Cerebellar cortex (tissue), 1 donor: ENCODE measurements at regions not wholly inside any gene's neighbourhood (a gene's known extent, or its start where the extent isn't known, plus 50 kb on each side); places are given as distances from the start of the nearest gene placed in this dataset.
"Not testable (repeated sequence)": the region's sequence is repeated elsewhere in the genome, so short reads cannot be mapped to it uniquely, and the experiment has no call there.

Experiments
- DNase-seq: peaks from one replicate; pipeline ENCODE4 v3.0.0-alpha.2; 2015; ENCODE audit warnings: low spot score

GRCh38 chr9:108765265-108765664 is 90.5 kb downstream of the ACTL7B start:
- no peak for DNase-seq

DNA sequence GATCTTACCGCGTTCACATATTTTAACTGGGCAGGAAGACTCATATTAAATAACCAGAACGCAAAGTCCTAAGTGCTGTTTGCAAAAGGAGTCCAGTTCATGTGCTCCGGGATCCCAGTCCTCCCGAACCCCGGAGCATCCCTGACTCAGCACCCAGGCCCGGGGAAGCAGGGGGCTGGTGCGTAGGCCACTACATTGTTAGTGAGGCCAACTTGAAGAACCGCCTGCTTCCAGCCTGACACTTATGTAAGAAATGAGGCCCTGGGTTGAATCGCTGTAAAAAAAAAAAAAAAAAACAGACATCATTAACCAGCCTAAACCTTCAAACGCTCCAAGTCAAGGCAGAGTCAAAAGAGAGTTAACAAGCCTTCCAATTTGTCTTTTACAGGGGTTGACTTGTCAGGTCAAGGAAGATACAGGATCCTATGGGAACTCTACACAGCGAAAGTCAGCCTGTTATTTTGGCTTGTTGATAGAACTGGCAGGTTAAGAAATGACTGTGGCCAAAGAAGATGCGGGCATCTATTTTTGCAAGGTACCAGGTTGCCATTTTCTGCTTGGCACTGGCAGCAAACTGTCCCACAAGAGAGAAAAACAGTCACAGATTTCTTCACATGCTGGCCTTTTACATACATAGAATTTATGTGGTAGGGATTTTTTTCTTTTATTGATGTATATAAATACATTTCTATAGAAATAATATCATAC is 93.3 kb downstream of the ACTL7B start:
- DNase-seq = peak; percentile 62

DNA sequence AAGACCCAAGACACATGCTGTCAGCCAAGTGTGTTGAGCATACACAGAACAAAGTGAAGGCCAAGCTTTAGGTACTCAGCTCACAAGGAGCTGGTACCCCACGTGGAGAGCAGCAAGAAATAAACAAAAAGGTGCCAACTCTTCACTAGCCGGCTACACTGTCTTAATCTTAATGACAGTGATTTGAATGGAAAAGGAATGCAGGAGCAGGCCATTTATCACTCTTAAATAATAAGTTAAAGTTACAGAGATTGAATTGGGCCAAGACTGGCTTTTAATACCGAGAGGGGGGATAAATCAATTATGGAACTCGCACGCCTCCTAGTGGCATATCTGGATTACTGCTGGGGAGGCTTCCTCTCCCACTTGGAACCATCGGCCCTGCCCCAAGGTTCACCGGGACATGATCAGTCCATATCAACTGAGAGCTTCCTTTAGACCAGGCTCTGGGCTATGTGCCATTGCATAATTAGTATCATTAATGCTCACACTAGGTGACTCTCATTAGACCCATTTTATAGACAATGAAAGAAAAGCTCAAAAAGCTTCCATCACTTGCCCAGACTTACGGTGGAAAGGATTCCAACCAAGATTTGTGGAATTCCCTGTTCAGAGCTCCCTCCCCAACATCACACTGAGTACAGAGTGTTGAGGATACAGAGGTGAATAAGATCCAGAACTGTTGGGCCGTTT is 94.0 kb downstream of the ACTL7B start:
- peak; percentile 32 for DNase-seq

- DNase-seq = no peak
Measured at GRCh38 chr9:108760841-108761240, 94.9 kb downstream of the ACTL7B start.

- DNase-seq = no peak
Measured at GRCh38 chr9:108759835-108760234, 96.0 kb downstream of the ACTL7B start.

DNA sequence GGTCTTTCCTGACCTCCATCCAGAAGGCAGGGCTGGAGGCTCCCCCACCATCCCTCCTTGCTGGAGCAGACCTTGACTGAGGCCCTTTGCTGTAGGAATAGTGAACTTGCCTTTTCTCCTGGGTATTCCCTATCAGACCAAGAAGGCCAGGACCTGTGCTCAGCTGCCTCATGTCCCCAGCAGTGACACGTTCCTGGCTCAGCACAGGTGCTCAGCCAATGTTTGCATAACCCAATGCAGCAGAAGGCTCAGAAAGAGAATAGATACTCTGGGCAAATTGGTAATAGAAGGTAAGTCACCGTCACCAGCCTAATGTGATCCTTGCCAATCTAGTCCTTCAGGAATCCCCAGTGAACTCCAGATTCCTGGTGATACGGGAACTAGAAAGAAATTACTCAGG is 96.4 kb downstream of the ACTL7B start:
- no peak for DNase-seq

GRCh38 chr9:108756746-108757490 is 98.9 kb downstream of the ACTL7B start:
- DNase-seq = no peak

DNA sequence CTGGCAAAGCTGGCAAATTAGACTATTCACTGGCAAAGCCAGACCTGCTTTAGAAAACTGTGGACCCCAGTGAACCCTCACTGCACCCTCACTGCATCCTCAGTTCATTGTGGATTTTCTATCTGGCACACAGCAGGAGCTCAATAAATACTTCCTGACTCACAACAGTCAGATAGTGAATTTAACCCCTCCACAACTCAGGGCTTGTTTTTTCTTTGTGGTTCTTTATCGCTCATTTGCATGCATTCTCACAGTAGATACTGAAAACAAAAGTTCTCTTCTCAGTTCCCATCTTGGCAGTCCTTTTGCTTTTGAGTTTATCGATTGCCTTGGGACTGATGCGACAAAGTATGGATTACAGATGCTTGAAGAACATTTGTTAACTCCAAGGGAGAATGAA is 99.8 kb downstream of the ACTL7B start:
- DNase-seq = no peak

GRCh38 chr9:108751369-108751768 is 104.4 kb downstream of the ACTL7B start:
- DNase-seq = no peak

DNA sequence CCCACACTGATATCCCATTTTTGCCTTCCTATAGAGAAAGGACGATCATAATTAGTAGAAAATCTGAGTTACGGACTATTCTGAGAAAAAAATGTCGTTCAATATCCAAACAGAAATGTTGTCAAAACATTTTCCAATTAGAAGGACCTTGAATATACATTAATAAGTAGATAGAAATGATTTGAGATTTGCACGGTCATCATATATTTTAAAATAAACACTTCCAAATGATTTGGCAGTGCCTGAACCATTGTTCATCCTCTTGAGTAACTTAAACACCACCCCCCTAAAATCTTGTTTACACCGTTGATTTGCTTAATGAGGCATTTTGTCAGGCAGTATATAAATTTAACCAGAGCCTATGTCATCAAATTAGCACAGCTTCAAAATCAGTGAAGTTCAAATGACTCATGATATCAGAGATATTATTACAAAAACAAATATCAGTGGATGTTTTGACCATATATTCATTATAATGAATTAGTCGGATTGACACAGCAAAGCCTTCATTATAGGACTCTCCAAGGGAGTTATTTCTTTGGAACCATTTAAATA is 105.0 kb downstream of the ACTL7B start:
- DNase-seq = no peak

- DNase-seq = no peak
Measured at GRCh38 chr9:108748776-108749175, 107.0 kb downstream of the ACTL7B start.

DNA sequence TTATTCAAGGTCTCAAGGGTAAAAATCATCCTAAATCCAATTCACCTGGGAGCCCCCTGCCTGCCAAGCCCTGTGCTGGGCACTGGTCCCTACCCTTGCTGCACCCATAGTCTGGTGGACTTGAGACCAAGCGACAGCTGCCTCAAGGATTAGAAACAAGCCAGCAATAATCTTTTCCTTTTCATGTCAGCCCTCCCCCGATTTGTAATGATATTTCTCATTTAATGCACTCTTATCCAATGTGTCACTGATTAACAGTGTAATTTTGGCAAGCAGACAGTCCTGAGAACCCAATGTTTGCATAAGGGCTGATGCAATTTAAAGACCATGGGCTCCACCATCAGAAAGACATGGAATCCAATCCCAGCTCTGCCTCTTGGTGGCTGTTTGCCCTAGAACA is 108.9 kb downstream of the ACTL7B start:
- no peak for DNase-seq

DNA sequence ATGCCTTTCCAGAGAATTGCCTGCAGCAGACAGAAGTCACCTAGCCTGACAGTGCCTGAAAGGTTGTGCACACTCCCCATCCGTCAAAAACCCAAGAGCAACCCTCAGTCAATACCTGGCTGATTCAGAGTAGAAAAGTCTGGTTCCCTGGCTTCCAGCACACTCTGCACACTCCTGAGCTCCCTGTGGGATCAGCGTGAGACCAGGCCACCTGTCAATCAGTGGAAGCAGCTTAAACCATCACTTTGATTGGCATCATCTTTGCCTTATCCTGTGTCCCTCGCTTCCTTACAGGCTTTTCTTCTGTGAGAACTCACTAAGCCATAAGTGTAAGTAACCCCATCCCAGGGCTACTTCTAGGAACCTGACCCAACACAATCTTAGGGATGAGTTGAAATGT is 109.8 kb downstream of the ACTL7B start:
- no peak for DNase-seq

GRCh38 chr9:108744641-108745040 is 111.1 kb downstream of the ACTL7B start:
- DNase-seq = no peak

DNA sequence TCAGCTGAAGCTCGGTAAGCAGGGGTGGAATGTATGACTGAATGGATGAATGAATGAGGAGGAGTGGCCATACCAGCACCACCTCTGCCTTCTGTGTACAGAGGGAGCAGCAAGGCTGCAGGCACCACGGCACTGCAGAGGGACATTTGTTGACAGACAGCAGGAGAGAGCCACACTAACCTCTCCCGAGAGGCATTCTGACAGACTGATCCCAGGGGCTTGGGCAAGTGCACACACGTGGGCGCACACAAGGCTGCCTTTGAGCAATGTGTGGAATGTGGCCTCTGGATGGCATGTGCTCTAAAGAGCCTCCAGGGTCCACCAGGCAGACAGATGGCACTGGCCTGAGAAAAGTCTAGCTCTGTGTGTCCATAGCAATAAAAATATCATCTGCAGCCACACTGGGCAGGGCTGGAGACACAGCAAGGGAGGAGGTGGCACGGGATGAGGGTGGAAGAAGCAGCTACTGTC is 111.8 kb downstream of the ACTL7B start:
- no peak for DNase-seq

DNA sequence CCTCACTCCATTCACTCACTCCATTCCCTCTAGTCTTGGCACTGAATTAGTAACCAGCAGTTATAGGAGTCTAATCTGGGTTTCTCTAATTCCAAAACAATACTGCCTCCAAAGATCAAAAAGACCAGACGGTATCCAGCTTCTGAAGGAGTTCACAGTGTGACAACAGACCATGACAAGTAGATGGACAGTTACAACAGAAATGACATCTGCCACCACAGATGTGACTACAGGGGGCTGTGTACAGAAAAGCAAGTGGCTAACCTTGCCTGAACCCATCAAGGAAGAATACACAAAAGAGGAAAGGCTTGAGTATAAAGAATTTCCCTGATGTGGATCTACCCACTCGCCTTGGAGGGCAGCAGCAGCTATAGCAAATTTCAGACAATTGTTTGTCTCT is 112.4 kb downstream of the ACTL7B start:
- no peak for DNase-seq

DNA sequence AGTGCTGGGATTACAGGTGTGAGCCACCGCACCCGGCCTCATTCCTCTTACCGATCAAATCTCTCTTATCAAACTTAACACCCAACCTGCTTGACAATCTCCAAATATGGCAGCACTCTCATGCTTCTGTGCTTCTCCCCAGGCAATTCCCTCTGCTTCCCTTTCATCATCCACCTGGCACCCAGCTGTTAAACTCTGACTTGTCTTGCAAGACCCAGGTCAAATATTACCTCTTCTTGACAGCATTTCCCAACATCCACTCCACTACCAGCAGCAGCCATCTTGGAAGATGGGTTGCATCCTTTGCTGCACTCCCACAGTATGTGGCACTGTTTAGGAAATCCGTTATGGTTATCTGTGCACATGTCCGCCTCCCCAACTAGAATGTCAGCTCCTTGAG is 113.6 kb downstream of the ACTL7B start:
- no peak for DNase-seq

GRCh38 chr9:108731292-108731691 is 124.5 kb downstream of the ACTL7B start:
- not testable (repeated sequence) for DNase-seq

DNA sequence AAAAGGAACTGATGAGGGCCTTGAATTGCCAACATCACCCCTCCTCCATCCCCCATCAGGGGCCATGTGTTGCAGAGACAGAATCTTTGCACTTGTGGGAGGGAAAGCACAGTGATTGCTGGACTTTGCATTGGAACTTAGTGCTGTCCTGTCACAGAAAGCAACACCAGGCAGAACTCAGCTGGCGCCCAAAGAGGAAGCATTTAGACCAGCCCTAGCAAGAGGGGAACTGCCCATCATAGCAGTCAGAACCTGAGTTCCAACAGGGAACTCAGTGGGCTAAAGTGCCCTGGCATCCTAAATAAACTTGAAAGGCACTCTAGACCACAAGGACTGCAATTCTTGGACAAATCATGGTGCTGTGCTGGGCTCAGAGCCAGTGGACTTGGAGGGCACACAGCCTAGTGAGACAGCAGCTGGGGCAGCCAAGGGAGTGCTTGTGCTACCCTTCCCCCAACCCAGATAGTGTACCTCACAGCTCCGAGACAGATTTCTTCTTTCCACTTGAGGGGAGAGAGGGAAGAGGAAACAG is 128.1 kb downstream of the ACTL7B start:
- peak; percentile 12 for DNase-seq

DNA sequence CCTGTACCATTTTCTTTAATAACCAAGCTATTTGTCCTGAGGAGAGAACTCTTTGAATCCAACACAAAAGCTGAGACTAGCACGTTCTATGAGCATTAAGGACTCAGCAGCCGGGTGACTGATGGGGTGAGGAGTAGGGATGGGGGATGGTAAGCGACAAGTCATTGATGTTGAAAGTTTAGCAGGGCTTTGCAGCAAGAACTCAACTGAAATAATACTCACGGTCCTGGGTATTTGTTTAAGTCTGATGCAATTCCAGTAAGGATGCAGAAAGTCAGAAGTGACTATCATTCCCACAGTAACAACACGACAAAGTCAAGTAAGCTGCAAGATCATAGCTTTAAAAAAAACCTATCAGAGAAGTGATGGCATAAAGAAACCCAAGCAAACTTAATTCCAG is 131.1 kb downstream of the ACTL7B start:
- DNase-seq = no peak

- no peak for DNase-seq
Measured at GRCh38 chr9:108724122-108724521, 131.7 kb downstream of the ACTL7B start.

- DNase-seq = no peak
Measured at GRCh38 chr9:108722396-108722795, 133.4 kb downstream of the ACTL7B start.
